ENCODE measurements at regions not wholly inside any gene's neighbourhood (a gene's known extent, or its start where the extent isn't known, plus 50 kb on each side); places are given as distances from the start of the nearest gene placed in this dataset.

DNA sequence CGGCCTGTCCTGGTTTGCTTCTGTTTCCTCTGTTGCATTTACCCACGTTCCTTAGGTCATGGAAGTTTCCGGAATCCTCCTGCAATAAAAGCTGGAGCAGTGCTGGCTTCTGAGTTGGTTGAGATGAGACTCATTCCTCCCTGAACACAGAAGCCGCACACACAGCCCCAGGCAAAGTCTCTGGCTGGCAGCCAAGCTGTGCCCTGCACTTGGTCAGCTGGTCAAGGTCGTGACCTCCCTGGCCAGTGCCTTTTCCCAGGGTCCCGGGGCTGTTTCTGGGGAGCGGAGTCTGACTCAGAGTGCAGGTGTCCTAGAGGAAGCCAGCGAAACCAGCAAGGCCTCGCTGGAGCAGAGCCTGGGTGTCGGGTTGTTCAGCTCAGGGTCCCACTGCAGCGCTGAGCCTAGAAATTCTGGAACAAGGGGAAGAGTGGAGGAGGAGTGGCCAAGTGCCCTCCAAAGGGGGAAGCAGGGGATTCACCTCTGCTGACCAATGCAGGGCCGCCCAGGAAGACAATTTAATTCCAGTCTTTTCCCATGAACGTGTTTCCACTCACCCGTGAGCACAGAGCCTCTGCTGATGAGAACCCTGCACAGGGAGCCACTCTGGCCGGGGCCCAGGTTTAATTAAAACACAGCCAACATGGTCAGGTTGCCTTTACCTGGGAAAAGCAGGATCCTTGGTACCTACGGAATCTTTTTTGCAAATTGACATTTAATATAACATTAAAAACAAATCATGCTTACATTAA, 245.5 kb upstream of the PPP2R2D start:
- H3K4me1 ChIP-seq, result no peaks in the 10 kb centered on the region
- TF ChIP-seq, protein P1, sequence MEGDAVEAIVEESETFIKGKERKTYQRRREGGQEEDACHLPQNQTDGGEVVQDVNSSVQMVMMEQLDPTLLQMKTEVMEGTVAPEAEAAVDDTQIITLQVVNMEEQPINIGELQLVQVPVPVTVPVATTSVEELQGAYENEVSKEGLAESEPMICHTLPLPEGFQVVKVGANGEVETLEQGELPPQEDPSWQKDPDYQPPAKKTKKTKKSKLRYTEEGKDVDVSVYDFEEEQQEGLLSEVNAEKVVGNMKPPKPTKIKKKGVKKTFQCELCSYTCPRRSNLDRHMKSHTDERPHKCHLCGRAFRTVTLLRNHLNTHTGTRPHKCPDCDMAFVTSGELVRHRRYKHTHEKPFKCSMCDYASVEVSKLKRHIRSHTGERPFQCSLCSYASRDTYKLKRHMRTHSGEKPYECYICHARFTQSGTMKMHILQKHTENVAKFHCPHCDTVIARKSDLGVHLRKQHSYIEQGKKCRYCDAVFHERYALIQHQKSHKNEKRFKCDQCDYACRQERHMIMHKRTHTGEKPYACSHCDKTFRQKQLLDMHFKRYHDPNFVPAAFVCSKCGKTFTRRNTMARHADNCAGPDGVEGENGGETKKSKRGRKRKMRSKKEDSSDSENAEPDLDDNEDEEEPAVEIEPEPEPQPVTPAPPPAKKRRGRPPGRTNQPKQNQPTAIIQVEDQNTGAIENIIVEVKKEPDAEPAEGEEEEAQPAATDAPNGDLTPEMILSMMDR (IDR thresholded peaks at IDR 0.05), result no peak
- TF ChIP-seq POLR2A (IDR thresholded peaks at IDR 0.05), result no peak

DNA sequence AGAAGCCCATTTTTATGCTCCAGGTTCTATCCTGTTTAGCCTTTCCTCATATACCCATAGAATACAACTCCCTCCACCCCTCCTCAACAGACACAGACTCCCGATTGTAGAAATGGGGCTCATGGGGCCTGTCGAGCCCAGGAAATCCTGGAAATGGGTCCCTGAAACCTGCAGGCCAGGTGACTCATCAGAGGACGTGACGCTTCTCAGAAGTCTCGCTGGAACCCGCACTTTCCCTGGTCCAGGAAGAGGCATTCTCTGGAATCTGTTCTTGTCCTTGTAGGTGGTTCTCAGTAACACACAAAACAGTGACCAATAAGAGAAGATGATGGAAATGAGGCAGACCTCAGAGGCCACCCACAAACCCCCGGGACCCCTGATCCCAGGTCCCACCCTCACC, 244.8 kb upstream of the PPP2R2D start:
- Histone ChIP-seq H3K9me3 (no peaks in the 10 kb centered on the region), H3K27me3 (peaks cover 0 to 6% of the 10 kb centered on the region in 2 donors), H3K4me3 (no peak overlapping the region), H3K36me3 (no peaks in the 10 kb centered on the region), H3K4me1 (no peaks in the 10 kb centered on the region), H3K27ac (no peak overlapping the region)
- intact Hi-C loops (cut with DNase I; ENCODE audit: low total_unique reads), result no loop called here
- TF ChIP-seq, protein P1 (IDR thresholded peaks at IDR 0.05), result no peak
- no peak for TF ChIP-seq POLR2A (IDR thresholded peaks at IDR 0.05)
- no peak for DNase-seq

More for the DNA sequence above, 245.5 kb upstream of the PPP2R2D start:
- no peak for DNase-seq
- H3K4me3 ChIP-seq, result no peak overlapping the region
- H3K9me3 ChIP-seq, result no peaks in the 10 kb centered on the region
- intact Hi-C loops (cut with DNase I; ENCODE audit: low total_unique reads), result no loop called here
- H3K27ac ChIP-seq, result no peak overlapping the region
- peaks cover 0 to 6% of the 10 kb centered on the region in 2 donors for H3K27me3 ChIP-seq
- no peaks in the 10 kb centered on the region for H3K36me3 ChIP-seq

DNA sequence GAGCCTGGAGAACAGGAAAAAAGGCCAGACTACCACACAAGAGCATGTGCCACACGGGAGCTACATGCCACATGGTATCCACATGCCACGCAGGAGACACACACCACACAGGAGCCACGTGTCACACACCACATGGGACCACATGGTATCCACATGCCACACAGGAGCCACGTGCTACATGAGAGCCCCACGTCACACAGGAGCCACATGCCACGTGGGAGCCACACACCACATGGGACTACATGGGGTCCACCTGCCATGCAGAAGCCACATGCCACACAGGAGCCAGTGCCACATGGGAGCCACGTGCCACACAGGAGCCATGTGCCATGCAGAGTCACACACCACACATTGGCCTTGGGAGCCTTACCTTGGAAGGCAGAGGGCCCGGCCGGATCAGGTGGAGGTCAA, 244.4 kb upstream of the PPP2R2D start:
- H3K4me1 ChIP-seq, result no peaks in the 10 kb centered on the region
- no peak for TF ChIP-seq POLR2A (IDR thresholded peaks at IDR 0.05)
- TF ChIP-seq, protein P1 (IDR thresholded peaks at IDR 0.05), result no peak
- no peak overlapping the region for H3K27ac ChIP-seq
- H3K4me3 ChIP-seq, result no peak overlapping the region
- no peak for DNase-seq
- no peaks in the 10 kb centered on the region for H3K9me3 ChIP-seq
- peaks cover 0 to 6% of the 10 kb centered on the region in 2 donors for H3K27me3 ChIP-seq
- intact Hi-C loops (cut with DNase I; ENCODE audit: low total_unique reads), result no loop called here
- no peaks in the 10 kb centered on the region for H3K36me3 ChIP-seq

DNA sequence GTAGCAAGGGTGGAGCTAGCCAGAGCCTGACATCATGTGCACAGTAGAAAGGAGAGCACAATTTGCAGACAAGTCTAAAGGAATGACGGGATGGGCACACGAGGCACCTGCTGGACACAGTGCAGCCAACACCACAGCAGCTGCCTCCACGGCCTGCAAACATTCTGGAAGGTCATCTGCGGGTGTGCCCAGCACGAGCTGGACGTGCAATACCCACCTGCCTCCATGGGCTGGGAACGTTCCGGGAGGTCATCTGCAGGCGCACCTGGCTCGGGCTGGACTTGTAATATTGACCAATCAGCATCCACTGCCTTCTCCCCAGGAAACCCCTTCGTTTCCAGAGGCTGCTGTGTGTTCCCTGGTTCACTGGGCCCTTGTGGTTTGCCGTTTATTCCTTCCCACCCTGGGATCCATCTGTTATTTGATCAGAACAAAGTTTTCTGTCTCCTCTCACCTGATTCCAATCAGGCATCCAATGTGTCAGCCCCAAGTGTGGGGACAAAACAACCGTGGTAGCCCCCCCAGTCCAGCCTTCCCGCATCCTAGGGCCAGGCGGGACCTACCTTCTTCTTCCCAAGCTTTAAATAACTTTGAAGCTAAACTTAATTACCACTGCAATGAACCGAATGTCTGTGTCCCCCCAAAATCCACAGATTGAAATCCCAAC, 243.4 kb upstream of the PPP2R2D start:
- TF ChIP-seq, protein P1 (IDR thresholded peaks at IDR 0.05), result no peak
- TF ChIP-seq POLR2A (IDR thresholded peaks at IDR 0.05), result no peak
- DNase-seq, result no peak
- intact Hi-C loops (cut with DNase I; ENCODE audit: low total_unique reads), result no loop called here
- peaks cover 0 to 5% of the 10 kb centered on the region in 2 donors for H3K27me3 ChIP-seq
- no peaks in the 10 kb centered on the region for H3K36me3 ChIP-seq
- H3K4me1 ChIP-seq, result no peaks in the 10 kb centered on the region
- H3K9me3 ChIP-seq, result no peaks in the 10 kb centered on the region
- no peak overlapping the region for H3K27ac ChIP-seq
- no peak overlapping the region for H3K4me3 ChIP-seq

DNA sequence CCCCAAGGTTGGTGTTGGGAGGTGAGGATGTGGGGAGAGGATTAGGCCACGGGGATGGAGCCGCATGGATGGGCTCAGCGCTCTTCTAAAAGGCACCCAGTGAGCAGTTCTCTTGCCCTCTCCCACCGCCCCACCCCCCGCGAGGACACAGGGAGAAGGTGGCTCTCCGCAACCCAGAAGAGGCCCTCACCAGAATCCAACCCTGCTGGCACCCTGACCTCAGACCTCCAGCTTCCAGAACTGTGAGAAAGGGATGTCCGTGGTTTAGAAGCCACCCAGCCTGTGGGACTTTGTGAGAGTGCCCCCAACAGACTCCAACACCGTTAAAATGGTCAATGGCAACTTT, 242.8 kb upstream of the PPP2R2D start:
- Histone ChIP-seq H3K36me3 (no peaks in the 10 kb centered on the region), H3K4me3 (no peak overlapping the region), H3K4me1 (no peaks in the 10 kb centered on the region), H3K27me3 (no peaks in the 10 kb centered on the region), H3K27ac (no peak overlapping the region), H3K9me3 (no peaks in the 10 kb centered on the region)
- TF ChIP-seq POLR2A (IDR thresholded peaks at IDR 0.05), result no peak
- TF ChIP-seq, protein P1 (IDR thresholded peaks at IDR 0.05), result no peak
- intact Hi-C loops (cut with DNase I; ENCODE audit: low total_unique reads), result no loop called here
- DNase-seq, result no peak

Data from uterus (tissue), 3 donors.